ENCODE measurements at regions not wholly inside any gene's neighbourhood (a gene's known extent, or its start where the extent isn't known, plus 50 kb on each side); places are given as distances from the start of the nearest gene placed in this dataset.

- no peak overlapping the region for H3K4me3 Mint-ChIP-seq (ENCODE audit: unreplicated experiment)
- peaks cover 20% of the 10 kb centered on the region for H3K36me3 Mint-ChIP-seq (ENCODE audit: unreplicated experiment)
- H3K27me3 Mint-ChIP-seq (ENCODE audit: unreplicated experiment): no peaks in the 10 kb centered on the region
- no peak for TF ChIP-seq CTCF (IDR thresholded peaks at IDR 0.05)
- DNase-seq (ENCODE audit: extremely low spot score, unreplicated experiment): no peak
- H3K27ac Mint-ChIP-seq (ENCODE audit: unreplicated experiment): peak overlapping the region; percentile 1
- H3K9me3 Mint-ChIP-seq (ENCODE audit: unreplicated experiment): peaks cover 26% of the 10 kb centered on the region
- peaks cover 35% of the 10 kb centered on the region for H3K4me1 Mint-ChIP-seq (ENCODE audit: unreplicated experiment)
These were observed 707.6 kb upstream of the MARCKS start for GRCh38 chr6:113149511-113149910.

GRCh38 chr6:113160306-113161017 is 696.7 kb upstream of the MARCKS start:
- no peaks in the 10 kb centered on the region for H3K36me3 Mint-ChIP-seq (ENCODE audit: unreplicated experiment)
- peaks cover 2% of the 10 kb centered on the region for H3K4me1 Mint-ChIP-seq (ENCODE audit: unreplicated experiment)
- no peaks in the 10 kb centered on the region for H3K9me3 Mint-ChIP-seq (ENCODE audit: unreplicated experiment)
- no peak overlapping the region for H3K4me3 Mint-ChIP-seq (ENCODE audit: unreplicated experiment)
- TF ChIP-seq CTCF (IDR thresholded peaks at IDR 0.05): no peak
- no peaks in the 10 kb centered on the region for H3K27me3 Mint-ChIP-seq (ENCODE audit: unreplicated experiment)
- H3K27ac Mint-ChIP-seq (ENCODE audit: unreplicated experiment): no peak overlapping the region
- no peak for DNase-seq (ENCODE audit: extremely low spot score, unreplicated experiment)

GRCh38 chr6:113161018-113161315 is 696.2 kb upstream of the MARCKS start:
- TF ChIP-seq CTCF (IDR thresholded peaks at IDR 0.05): no peak
- H3K36me3 Mint-ChIP-seq (ENCODE audit: unreplicated experiment): no peaks in the 10 kb centered on the region
- H3K4me1 Mint-ChIP-seq (ENCODE audit: unreplicated experiment): peaks cover 2% of the 10 kb centered on the region
- no peaks in the 10 kb centered on the region for H3K27me3 Mint-ChIP-seq (ENCODE audit: unreplicated experiment)
- H3K9me3 Mint-ChIP-seq (ENCODE audit: unreplicated experiment): no peaks in the 10 kb centered on the region
- H3K27ac Mint-ChIP-seq (ENCODE audit: unreplicated experiment): no peak overlapping the region
- no peak overlapping the region for H3K4me3 Mint-ChIP-seq (ENCODE audit: unreplicated experiment)
- DNase-seq (ENCODE audit: extremely low spot score, unreplicated experiment): no peak

GRCh38 chr6:113162739-113163138 is 694.4 kb upstream of the MARCKS start:
- TF ChIP-seq CTCF (IDR thresholded peaks at IDR 0.05): no peak
- Mint-ChIP-seq H3K27me3 (ENCODE audit: unreplicated experiment) (no peaks in the 10 kb centered on the region), H3K9me3 (ENCODE audit: unreplicated experiment) (no peaks in the 10 kb centered on the region), H3K36me3 (ENCODE audit: unreplicated experiment) (no peaks in the 10 kb centered on the region), H3K4me1 (ENCODE audit: unreplicated experiment) (peaks cover 13% of the 10 kb centered on the region), H3K27ac (ENCODE audit: unreplicated experiment) (no peak overlapping the region), H3K4me3 (ENCODE audit: unreplicated experiment) (no peak overlapping the region)
- no peak for DNase-seq (ENCODE audit: extremely low spot score, unreplicated experiment)

- Mint-ChIP-seq H3K4me1 (ENCODE audit: unreplicated experiment) (peaks cover 26% of the 10 kb centered on the region), H3K36me3 (ENCODE audit: unreplicated experiment) (peaks cover 5% of the 10 kb centered on the region), H3K9me3 (ENCODE audit: unreplicated experiment) (peaks cover 7% of the 10 kb centered on the region), H3K27me3 (ENCODE audit: unreplicated experiment) (no peaks in the 10 kb centered on the region), H3K4me3 (ENCODE audit: unreplicated experiment) (no peak overlapping the region), H3K27ac (ENCODE audit: unreplicated experiment) (no peak overlapping the region)
- no peak for TF ChIP-seq CTCF (IDR thresholded peaks at IDR 0.05)
- DNase-seq (ENCODE audit: extremely low spot score, unreplicated experiment): no peak
These were observed 689.1 kb upstream of the MARCKS start for GRCh38 chr6:113168057-113168456.

Measured in osteocyte (in vitro differentiated cells).